Neural crest cell (in vitro differentiated cells): ENCODE measurements at regions not wholly inside any gene's neighbourhood (a gene's known extent, or its start where the extent isn't known, plus 50 kb on each side); places are given as distances from the start of the nearest gene placed in this dataset.

Experiments used
- DNase-seq: peaks from one replicate; pipeline ENCODE4 v3.0.0; 2021; ENCODE audit warnings: low read depth, mixed read lengths, low spot score
- H3K27ac Mint-ChIP-seq: one replicate; pipeline ENCODE4 v1.8.0; 2021; ENCODE audit warnings: mild to moderate bottlenecking, mixed read lengths; ENCODE audit not compliant: unreplicated experiment
- H3K27me3 Mint-ChIP-seq: 2 replicates; pipeline ENCODE4 v1.8.0; 2021; ENCODE audit warnings: low read depth, mild to moderate bottlenecking, mixed read lengths
- H3K36me3 Mint-ChIP-seq: 2 replicates; pipeline ENCODE4 v1.8.0; 2021; ENCODE audit warnings: low read depth, mild to moderate bottlenecking, mixed read lengths
- H3K4me1 Mint-ChIP-seq: 2 replicates; pipeline ENCODE4 v1.8.0; 2021; ENCODE audit warnings: mixed read lengths
- H3K4me3 Mint-ChIP-seq: one replicate; pipeline ENCODE4 v1.8.0; 2021; ENCODE audit warnings: mild to moderate bottlenecking, mixed read lengths
- H3K9me3 Mint-ChIP-seq: 2 replicates; pipeline ENCODE4 v1.8.0; 2021; ENCODE audit warnings: mixed read lengths
- TF ChIP-seq, protein P1 (sequence below): fragments of 200-600 bp; sonication (generic); conservative IDR thresholded peaks from 2 replicates; pipeline ENCODE4 v1.5.0; 2021; ENCODE audit warnings: antibody characterized with exemption, mild to moderate bottlenecking

DNA sequence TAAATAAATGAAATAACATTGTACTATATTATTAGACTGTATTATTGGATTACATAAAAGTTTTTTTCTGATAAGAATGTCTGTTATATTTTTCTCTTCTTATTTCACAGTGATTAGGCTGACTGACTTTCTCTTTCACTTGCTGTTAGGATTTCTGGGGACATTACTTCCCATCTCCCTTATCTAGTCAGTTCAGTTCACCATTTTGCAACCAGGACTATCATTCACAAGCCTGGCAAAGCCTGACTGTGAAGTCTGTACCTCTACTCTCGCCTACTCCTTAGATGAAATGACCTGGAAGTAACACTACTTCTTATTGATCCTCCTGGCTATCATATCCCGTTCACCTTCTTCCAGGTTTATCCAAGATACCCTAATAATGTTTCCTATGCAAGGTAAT is 676.6 kb downstream of the USP25 start:
- TF ChIP-seq, protein P1, sequence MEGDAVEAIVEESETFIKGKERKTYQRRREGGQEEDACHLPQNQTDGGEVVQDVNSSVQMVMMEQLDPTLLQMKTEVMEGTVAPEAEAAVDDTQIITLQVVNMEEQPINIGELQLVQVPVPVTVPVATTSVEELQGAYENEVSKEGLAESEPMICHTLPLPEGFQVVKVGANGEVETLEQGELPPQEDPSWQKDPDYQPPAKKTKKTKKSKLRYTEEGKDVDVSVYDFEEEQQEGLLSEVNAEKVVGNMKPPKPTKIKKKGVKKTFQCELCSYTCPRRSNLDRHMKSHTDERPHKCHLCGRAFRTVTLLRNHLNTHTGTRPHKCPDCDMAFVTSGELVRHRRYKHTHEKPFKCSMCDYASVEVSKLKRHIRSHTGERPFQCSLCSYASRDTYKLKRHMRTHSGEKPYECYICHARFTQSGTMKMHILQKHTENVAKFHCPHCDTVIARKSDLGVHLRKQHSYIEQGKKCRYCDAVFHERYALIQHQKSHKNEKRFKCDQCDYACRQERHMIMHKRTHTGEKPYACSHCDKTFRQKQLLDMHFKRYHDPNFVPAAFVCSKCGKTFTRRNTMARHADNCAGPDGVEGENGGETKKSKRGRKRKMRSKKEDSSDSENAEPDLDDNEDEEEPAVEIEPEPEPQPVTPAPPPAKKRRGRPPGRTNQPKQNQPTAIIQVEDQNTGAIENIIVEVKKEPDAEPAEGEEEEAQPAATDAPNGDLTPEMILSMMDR, result no peak
- no peak overlapping the region for H3K4me3 Mint-ChIP-seq
- peaks cover 5% of the 10 kb centered on the region for H3K4me1 Mint-ChIP-seq
- H3K27me3 Mint-ChIP-seq, result no peaks in the 10 kb centered on the region
- peaks cover 7% of the 10 kb centered on the region for H3K36me3 Mint-ChIP-seq
- no peak overlapping the region for H3K27ac Mint-ChIP-seq
- peaks cover 5% of the 10 kb centered on the region for H3K9me3 Mint-ChIP-seq
- DNase-seq, result no peak

DNA sequence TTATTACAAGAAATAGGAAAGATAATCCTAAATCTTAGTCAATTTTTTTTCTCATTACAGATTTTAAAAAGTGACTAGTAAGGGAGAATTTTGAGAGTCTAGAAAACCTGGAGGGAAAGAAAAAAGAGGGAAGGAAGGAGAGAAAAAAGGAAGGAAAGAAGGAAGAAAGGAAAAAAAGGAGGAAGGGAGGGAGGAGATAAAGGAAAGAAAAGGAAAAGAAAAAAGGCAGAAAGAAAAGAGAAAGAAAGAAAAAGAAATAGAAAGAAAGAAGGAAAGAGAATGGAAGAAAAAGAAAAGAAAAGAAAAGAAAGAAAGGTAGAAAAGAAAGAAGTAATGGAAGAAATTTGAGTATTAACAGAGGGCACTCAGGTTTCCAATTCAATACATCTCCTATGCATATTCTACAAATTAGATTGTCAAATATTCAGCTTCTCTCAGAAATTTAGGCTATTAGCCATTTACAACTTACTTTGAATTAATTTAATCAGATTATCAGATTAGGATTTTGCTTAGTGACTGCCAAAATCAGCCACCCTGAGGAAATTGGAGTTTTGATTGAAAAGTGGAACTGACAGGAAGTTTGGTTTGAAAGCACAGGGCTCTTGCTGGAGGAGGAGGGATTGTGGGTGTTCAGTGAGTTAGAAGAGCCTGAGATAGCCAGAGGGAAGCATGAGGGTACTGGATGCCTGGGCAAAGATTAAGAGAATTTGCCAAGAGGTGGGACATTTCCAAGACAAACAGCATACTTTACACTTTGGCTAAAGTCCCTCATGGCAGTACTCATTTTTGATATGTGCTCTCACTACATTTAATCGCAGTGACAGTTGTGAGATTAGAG is 677.8 kb downstream of the USP25 start:
- Mint-ChIP-seq H3K27me3 (no peaks in the 10 kb centered on the region), H3K27ac (peak overlapping the region; percentile 21), H3K4me3 (no peak overlapping the region), H3K36me3 (peaks cover 10% of the 10 kb centered on the region), H3K4me1 (peaks cover 5% of the 10 kb centered on the region), H3K9me3 (peaks cover 5% of the 10 kb centered on the region)
- TF ChIP-seq, protein P1, result no peak
- DNase-seq, result no peak

DNA sequence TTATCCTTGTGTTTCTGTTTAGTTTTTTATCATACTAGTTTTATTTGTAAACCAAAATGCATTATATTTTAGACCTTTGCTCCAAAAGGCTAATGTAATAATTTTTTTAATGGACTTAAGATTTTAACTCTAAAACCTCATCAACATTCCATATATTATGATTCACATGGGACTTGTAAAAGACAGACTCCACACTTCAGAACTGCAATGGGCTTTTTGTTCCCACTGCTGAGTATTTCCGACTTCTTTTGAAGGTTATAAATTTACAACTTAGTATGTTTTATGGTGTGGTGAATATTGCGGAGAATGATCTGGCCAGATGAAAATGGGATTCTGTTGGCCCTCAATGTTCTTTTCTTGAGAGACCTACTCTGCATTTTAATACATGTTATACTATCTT is 678.5 kb downstream of the USP25 start:
- no peaks in the 10 kb centered on the region for H3K27me3 Mint-ChIP-seq
- H3K4me1 Mint-ChIP-seq, result peaks cover 5% of the 10 kb centered on the region
- H3K9me3 Mint-ChIP-seq, result peaks cover 5% of the 10 kb centered on the region
- TF ChIP-seq, protein P1, result no peak
- no peak overlapping the region for H3K4me3 Mint-ChIP-seq
- H3K36me3 Mint-ChIP-seq, result peaks cover 10% of the 10 kb centered on the region
- DNase-seq, result no peak
- H3K27ac Mint-ChIP-seq, result no peak overlapping the region

DNA sequence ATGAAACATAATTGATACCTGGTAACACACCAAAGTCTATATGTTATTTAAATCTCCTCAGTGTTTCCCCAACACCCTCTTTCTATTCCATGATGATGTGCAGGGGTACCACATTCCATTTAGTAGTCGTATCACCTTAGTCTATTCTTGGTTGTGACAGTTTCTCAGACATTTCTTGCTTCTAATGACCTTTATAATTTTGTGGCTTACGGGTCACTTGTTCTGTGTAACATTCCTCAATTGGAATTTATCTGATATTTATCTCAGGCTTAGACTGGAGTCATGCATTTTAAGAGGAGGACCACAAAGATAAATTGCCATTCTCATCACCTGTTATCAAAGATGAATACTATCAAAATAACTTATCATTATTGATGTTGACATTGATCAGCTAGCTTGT is 679.6 kb downstream of the USP25 start:
- no peaks in the 10 kb centered on the region for H3K27me3 Mint-ChIP-seq
- H3K36me3 Mint-ChIP-seq, result peaks cover 6% of the 10 kb centered on the region
- no peak overlapping the region for H3K4me3 Mint-ChIP-seq
- TF ChIP-seq, protein P1, result no peak
- peaks cover 5% of the 10 kb centered on the region for H3K4me1 Mint-ChIP-seq
- no peak for DNase-seq
- peaks cover 2% of the 10 kb centered on the region for H3K9me3 Mint-ChIP-seq
- H3K27ac Mint-ChIP-seq, result no peak overlapping the region

DNA sequence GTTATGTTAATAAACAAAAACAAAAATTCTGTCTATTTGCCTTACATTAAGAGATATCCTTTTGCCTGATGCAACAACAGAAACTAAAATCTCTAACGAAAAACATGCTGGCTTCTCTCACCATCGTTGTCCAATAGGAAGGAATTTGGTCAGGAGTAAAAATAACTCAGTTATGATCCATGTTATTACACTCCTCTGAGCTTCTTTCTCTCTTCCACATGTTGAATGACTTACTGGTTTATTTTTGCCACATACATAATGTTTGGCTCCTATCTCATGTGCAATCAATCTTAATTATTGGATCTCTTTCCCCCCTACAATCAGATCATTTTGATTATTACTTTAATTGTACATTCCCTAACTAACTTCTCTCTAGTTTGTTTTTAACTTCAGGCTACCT is 688.4 kb downstream of the USP25 start:
- DNase-seq, result no peak
- Mint-ChIP-seq H3K4me1 (peaks cover 11% of the 10 kb centered on the region), H3K36me3 (no peaks in the 10 kb centered on the region), H3K27ac (no peak overlapping the region), H3K4me3 (no peak overlapping the region), H3K27me3 (no peaks in the 10 kb centered on the region), H3K9me3 (no peaks in the 10 kb centered on the region)
- TF ChIP-seq, protein P1, result no peak
